Peyer's patch (tissue), 4 donors: ENCODE measurements at regions not wholly inside any gene's neighbourhood (a gene's known extent, or its start where the extent isn't known, plus 50 kb on each side); places are given as distances from the start of the nearest gene placed in this dataset.

ENCODE experiments used
- DNase-seq, 3 donors: peaks; one replicate each; pipeline ENCODE4 v3.0.0-alpha.2; 2017 to 2019
- H3K27ac ChIP-seq, 4 donors: fragments of 200-600 bp; sonication (generic); one replicate each; pipeline ENCODE4 v1.5.1; 2016 to 2019
- H3K27me3 ChIP-seq, 2 donors: fragments of 200-600 bp; sonication (generic); one replicate each; pipeline ENCODE4 v1.5.1; 2019
- H3K36me3 ChIP-seq, 3 donors: fragments of 200-600 bp; sonication (generic); one replicate each; pipeline ENCODE4 v1.5.1; 2016 to 2019
- H3K4me1 ChIP-seq, 4 donors: fragments of 200-600 bp; sonication (generic); one replicate each; pipeline ENCODE4 v1.5.1; 2016 to 2019
- H3K4me3 ChIP-seq, 4 donors: fragments of 200-600 bp; sonication (generic); 1 replicate in 3 of 4; 2 replicates in 1 of 4; pipeline ENCODE4 v1.5.1; 2016 to 2019; ENCODE audit warnings: mild to moderate bottlenecking in 1 of 4
- H3K9me3 ChIP-seq, 4 donors: fragments of 200-600 bp; sonication (generic); one replicate each; pipeline ENCODE4 v1.5.1; 2016 to 2019; ENCODE audit warnings: mild to moderate bottlenecking in 1 of 4
- CTCF ChIP-seq, 6 experiments: fragments of 450-650 bp in 4 of 6; fragments of 200-600 bp in 2 of 6; sonication (generic) in 1 of 6; IDR thresholded peaks; one replicate each; pipeline ENCODE4 v1.5.1; 2017 to 2019; ENCODE audit warnings: antibody characterized with exemption in 6 of 6, mild to moderate bottlenecking in 3 of 6, moderate library complexity in 1 of 6
- POLR2A ChIP-seq, 2 donors: fragments of 450-650 bp; IDR thresholded peaks; one replicate each; pipeline ENCODE4 v1.5.1; 2017; ENCODE audit warnings: antibody characterized with exemption in 2 of 2, mild to moderate bottlenecking in 2 of 2, moderate library complexity in 2 of 2

- H3K27me3 ChIP-seq = no peaks in the 10 kb centered on the region
- no peak for DNase-seq
- no peaks in the 10 kb centered on the region for H3K9me3 ChIP-seq
- H3K4me3 ChIP-seq = no peak overlapping the region
- TF ChIP-seq POLR2A (IDR thresholded peaks at IDR 0.05) (no peak), CTCF (IDR thresholded peaks at IDR 0.05) (no peak)
- no peaks in the 10 kb centered on the region for H3K36me3 ChIP-seq
- no peaks in the 10 kb centered on the region for H3K4me1 ChIP-seq
- H3K27ac ChIP-seq = no peak overlapping the region
Measured at GRCh38 chr3:115475178-115476041, 147.9 kb upstream of the GAP43 start.

GRCh38 chr3:115476472-115476871, 146.8 kb upstream of the GAP43 start:
- Histone ChIP-seq H3K27me3 (no peaks in the 10 kb centered on the region), H3K9me3 (no peaks in the 10 kb centered on the region), H3K27ac (no peak overlapping the region), H3K4me3 (no peak overlapping the region), H3K36me3 (no peaks in the 10 kb centered on the region), H3K4me1 (no peaks in the 10 kb centered on the region)
- DNase-seq = no peak
- TF ChIP-seq POLR2A (IDR thresholded peaks at IDR 0.05) = no peak
- no peak for TF ChIP-seq CTCF (IDR thresholded peaks at IDR 0.05)

GRCh38 chr3:115478359-115478758, 145.0 kb upstream of the GAP43 start:
- no peak for DNase-seq
- H3K27ac ChIP-seq = no peak overlapping the region
- TF ChIP-seq POLR2A (IDR thresholded peaks at IDR 0.05) (no peak), CTCF (IDR thresholded peaks at IDR 0.05) (no peak)
- H3K4me1 ChIP-seq = no peaks in the 10 kb centered on the region
- H3K9me3 ChIP-seq = no peaks in the 10 kb centered on the region
- no peaks in the 10 kb centered on the region for H3K27me3 ChIP-seq
- no peak overlapping the region for H3K4me3 ChIP-seq
- no peaks in the 10 kb centered on the region for H3K36me3 ChIP-seq

- Histone ChIP-seq H3K4me1 (no peaks in the 10 kb centered on the region), H3K9me3 (no peaks in the 10 kb centered on the region), H3K36me3 (no peaks in the 10 kb centered on the region), H3K27ac (no peak overlapping the region), H3K4me3 (no peak overlapping the region), H3K27me3 (no peaks in the 10 kb centered on the region)
- DNase-seq = no peak
- no peak for TF ChIP-seq POLR2A (IDR thresholded peaks at IDR 0.05)
- no peak for TF ChIP-seq CTCF (IDR thresholded peaks at IDR 0.05)
Measured at GRCh38 chr3:115486880-115487279, 136.4 kb upstream of the GAP43 start.

- Histone ChIP-seq H3K27me3 (no peaks in the 10 kb centered on the region), H3K27ac (no peak overlapping the region), H3K36me3 (no peaks in the 10 kb centered on the region), H3K4me3 (no peak overlapping the region), H3K4me1 (no peaks in the 10 kb centered on the region), H3K9me3 (no peaks in the 10 kb centered on the region)
- TF ChIP-seq POLR2A (IDR thresholded peaks at IDR 0.05) (no peak), CTCF (IDR thresholded peaks at IDR 0.05) (no peak)
- no peak for DNase-seq
Measured at GRCh38 chr3:115487968-115488367, 135.3 kb upstream of the GAP43 start.
